ENCODE measurements at regions not wholly inside any gene's neighbourhood (a gene's known extent, or its start where the extent isn't known, plus 50 kb on each side); places are given as distances from the start of the nearest gene placed in this dataset.
"Not testable (repeated sequence)": the region's sequence is repeated elsewhere in the genome, so short reads cannot be mapped to it uniquely, and the experiment has no call there.

- not testable (repeated sequence) for TF ChIP-seq CTCF (IDR thresholded peaks at IDR 0.05); EZH2 (IDR thresholded peaks at IDR 0.05; ENCODE audit: borderline replicate concordance, insufficient read depth, low read depth, low read length, poor library complexity, severe bottlenecking)
These were observed 127.7 kb upstream of the UBE3A start for GRCh38 chr15:25566545-25566944.
